HFF-Myc (cell line): ENCODE measurements at regions not wholly inside any gene's neighbourhood (a gene's known extent, or its start where the extent isn't known, plus 50 kb on each side); places are given as distances from the start of the nearest gene placed in this dataset.
"Not testable (repeated sequence)": the region's sequence is repeated elsewhere in the genome, so short reads cannot be mapped to it uniquely, and the experiment has no call there.

Experiments used
- DNase-seq: peaks from one replicate; pipeline ENCODE4 v3.0.0-alpha.2; 2011; ENCODE audit warnings: low read depth; ENCODE audit errors: extremely low read depth
- H3K4me3 ChIP-seq: replicated peaks from 2 replicates; pipeline ENCODE4 v1.5.1; 2011; ENCODE audit warnings: low read depth, mild to moderate bottlenecking, control low read depth, low read length
- TF ChIP-seq, protein P1 (sequence below): IDR thresholded peaks from 2 replicates; pipeline ENCODE4 v1.5.1; 2012; ENCODE audit warnings: mild to moderate bottlenecking, low read depth, low read length, control low read depth; ENCODE audit errors: missing control alignments

- no peak for DNase-seq
- TF ChIP-seq, protein P1, sequence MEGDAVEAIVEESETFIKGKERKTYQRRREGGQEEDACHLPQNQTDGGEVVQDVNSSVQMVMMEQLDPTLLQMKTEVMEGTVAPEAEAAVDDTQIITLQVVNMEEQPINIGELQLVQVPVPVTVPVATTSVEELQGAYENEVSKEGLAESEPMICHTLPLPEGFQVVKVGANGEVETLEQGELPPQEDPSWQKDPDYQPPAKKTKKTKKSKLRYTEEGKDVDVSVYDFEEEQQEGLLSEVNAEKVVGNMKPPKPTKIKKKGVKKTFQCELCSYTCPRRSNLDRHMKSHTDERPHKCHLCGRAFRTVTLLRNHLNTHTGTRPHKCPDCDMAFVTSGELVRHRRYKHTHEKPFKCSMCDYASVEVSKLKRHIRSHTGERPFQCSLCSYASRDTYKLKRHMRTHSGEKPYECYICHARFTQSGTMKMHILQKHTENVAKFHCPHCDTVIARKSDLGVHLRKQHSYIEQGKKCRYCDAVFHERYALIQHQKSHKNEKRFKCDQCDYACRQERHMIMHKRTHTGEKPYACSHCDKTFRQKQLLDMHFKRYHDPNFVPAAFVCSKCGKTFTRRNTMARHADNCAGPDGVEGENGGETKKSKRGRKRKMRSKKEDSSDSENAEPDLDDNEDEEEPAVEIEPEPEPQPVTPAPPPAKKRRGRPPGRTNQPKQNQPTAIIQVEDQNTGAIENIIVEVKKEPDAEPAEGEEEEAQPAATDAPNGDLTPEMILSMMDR = no peak
- H3K4me3 ChIP-seq = no peak overlapping the region
Observed at GRCh38 chr17:51479303-51479702, 219.0 kb downstream of the UTP18 start.

- no peak for DNase-seq
- TF ChIP-seq, protein P1 = no peak
- H3K4me3 ChIP-seq = no peak overlapping the region
Observed at GRCh38 chr17:51481370-51481769, 221.0 kb downstream of the UTP18 start.

GRCh38 chr17:51482248-51482647, 221.9 kb downstream of the UTP18 start:
- H3K4me3 ChIP-seq = not testable (repeated sequence)

DNA sequence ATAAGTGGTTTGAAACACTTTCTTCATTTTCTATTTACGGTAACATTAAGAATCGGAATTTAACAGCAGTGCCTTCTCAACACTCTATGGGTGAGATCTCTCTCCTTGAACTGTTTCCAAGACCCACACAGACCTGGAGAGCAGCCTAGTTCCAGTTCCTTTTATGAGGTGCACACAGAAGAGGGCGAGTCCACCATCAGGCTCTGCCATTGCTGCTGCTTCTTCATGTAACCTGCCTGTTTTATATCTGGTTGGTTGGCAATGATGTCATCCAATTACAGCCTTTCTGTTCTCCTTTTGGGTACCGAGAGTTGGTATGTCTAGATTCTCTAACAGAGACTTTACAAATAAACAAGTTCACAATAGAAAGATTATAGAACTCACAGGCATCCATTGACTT, 225.7 kb downstream of the UTP18 start:
- no peak overlapping the region for H3K4me3 ChIP-seq
- no peak for DNase-seq
- TF ChIP-seq, protein P1 = no peak

More at GRCh38 chr17:51482248-51482647, 221.9 kb downstream of the UTP18 start:
- DNase-seq = not testable (repeated sequence)

DNA sequence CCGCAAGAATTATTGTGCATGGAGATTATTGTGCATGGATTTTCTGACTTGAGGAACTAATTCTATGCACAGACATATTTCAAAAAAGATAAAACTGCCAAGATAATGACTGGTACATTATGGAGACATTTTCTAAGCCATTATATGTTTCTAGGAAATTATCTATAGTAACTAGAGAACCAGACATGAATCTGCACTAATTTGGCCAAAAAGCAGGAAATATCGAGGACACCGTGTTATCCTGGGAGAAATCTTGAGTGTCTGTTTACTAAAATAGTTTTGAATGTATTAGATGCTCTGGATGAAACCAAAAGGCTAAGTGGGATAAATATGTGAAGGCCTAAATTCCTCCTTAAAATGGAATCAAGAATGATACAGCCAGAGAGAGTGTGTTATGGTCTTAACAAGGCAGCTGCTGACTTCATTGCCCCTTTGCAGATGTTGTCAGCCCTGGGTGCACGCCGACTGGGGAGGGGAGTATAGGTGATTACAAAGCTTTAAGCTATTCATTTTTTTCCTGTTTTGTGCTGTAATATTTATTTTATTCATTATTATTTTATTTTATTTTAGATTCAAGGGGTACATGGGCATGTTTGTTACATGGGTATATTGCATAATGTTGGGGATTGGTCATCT, 226.7 kb downstream of the UTP18 start:
- H3K4me3 ChIP-seq = no peak overlapping the region
- DNase-seq = no peak
- TF ChIP-seq, protein P1 = no peak

- TF ChIP-seq, protein P1 = no peak
- H3K4me3 ChIP-seq = no peak overlapping the region
- no peak for DNase-seq
Observed at GRCh38 chr17:51487947-51488346, 227.6 kb downstream of the UTP18 start.

- no peak overlapping the region for H3K4me3 ChIP-seq
- TF ChIP-seq, protein P1 = no peak
- DNase-seq = no peak
Observed at GRCh38 chr17:51491416-51491815, 231.1 kb downstream of the UTP18 start.
